ENCODE measurements at regions not wholly inside any gene's neighbourhood (a gene's known extent, or its start where the extent isn't known, plus 50 kb on each side); places are given as distances from the start of the nearest gene placed in this dataset.

DNA sequence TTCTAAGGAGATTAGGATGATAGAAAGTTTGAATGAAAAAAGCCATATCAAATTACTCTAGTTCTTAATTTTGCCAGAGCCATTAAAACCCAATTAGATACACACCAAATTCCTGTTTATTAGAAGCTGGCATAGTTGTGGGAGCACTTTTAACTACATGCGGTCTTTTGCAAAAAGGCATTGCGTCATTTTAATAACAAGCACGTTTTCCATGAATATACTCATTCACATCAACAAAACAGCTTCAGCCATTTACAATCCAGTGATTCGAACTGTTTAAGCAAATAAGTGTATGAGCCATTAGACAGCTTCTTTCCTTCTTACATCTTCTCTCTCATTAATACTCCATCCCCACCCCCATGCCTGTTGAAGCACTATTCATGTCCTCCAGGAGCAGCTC lies 109.5 kb upstream of the EOLA2 start:
- in situ Hi-C loops (cut with HindIII; ENCODE audit: low pct_unique_long_range_greater_than_20kb, low sequenced_read_pairs), result no loop called here
- no peak for DNase-seq (ENCODE audit: low read depth)

DNA sequence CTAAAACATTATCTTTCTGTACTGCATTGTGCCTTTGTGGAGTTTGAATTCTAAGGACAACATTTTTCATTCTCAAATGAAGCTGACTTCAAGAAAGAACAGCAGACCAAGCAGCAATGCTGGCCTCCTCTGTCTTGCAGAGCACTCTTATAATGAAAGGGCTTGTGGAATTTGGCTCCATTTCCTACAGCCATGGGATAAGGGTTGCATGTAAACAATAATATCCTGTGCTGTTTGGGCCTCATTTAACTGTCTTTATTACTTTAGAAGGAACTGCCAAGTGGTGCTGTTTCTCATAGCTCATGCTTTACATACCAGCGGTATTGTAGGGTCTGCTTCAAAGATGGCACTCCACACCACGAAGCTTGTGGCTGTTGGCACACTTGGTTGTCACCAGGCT lies 111.4 kb upstream of the EOLA2 start:
- in situ Hi-C loops (cut with HindIII; ENCODE audit: low pct_unique_long_range_greater_than_20kb, low sequenced_read_pairs), result no loop called here
- DNase-seq (ENCODE audit: low read depth), result no peak

DNA sequence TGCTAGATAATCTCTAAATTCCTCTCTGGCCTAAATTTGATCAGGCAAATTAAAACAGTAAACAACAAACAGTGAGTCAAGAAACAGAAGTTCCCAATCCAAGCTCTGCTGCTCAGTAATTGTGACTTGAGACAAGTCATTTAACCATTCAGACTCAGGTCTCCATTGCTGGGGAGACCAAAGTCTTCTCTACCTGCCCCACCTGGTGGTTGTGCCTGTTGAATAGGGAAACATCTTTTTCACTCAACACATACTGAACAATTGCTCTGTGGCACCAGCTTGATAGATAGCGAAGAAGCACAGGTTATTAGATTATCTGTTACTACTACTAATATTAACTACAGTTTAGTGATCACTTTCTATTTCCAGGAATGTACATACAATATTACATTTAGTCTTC lies 112.1 kb upstream of the EOLA2 start:
- no peak for DNase-seq (ENCODE audit: low read depth)
- in situ Hi-C loops (cut with HindIII; ENCODE audit: low pct_unique_long_range_greater_than_20kb, low sequenced_read_pairs), result no loop called here

DNA sequence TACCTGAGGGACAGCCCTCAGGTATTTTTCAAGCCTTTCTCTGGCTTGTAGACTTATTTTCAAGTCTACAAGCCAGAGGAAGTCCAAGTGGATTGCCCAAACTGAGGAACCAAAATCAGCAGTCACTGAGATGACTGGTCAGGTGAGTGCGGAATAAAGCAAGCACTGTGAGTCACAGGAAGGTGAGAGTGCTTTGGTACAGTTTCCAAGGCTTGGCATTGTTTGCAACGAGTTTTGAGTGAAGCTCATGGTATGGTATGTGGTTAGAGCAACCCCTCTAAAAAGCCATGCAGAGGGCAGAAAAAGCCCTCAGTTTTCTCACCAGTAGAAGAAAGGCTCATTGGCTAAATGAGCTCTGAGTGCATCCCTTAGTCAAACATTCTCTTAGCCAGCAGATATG lies 112.8 kb upstream of the EOLA2 start:
- in situ Hi-C loops (cut with HindIII; ENCODE audit: low pct_unique_long_range_greater_than_20kb, low sequenced_read_pairs), result no loop called here

DNA sequence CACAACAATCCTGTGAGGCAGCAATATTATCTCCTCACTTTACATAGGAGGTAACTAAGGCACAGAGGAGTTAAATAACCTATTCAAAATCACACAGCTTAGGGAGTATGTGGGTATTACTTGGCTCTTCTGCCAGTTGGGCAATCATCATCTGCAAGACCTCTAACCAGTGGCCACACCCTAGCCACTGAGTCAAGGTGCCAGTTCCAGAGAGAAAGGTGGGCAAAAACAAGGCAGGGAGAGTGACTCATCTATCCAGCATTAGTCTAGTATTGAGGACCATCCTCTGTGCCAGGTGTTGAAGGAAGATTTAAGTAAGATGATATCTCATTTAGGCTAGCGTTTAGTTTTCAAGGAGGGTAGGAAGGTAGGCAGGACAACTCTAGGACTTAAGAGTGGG lies 113.9 kb upstream of the EOLA2 start:
- in situ Hi-C loops (cut with HindIII; ENCODE audit: low pct_unique_long_range_greater_than_20kb, low sequenced_read_pairs), result no loop called here
- DNase-seq (ENCODE audit: low read depth), result no peak

More for the DNA sequence above, 112.8 kb upstream of the EOLA2 start:
- no peak for DNase-seq (ENCODE audit: low read depth)

DNA sequence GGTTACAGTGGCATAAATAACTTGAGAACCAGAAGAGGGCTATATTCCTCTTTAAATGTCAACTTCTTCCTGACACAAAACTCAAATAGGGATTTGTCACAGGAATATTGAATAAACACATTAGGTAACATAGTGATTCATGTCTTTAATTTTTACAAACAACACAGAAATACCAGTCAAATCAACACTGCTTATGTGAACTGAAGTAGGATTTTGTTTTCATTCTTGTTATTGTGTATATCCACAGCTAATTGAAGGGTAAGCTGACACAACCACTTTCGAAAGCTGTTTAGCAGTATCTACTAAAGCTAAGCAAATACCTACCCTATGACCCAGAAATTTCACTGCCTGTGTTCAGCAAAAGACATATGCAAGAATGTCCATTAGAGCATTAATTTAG lies 120.4 kb upstream of the EOLA2 start:
- DNase-seq (ENCODE audit: low read depth), result no peak
- in situ Hi-C loops (cut with HindIII; ENCODE audit: low pct_unique_long_range_greater_than_20kb, low sequenced_read_pairs), result no loop called here

DNA sequence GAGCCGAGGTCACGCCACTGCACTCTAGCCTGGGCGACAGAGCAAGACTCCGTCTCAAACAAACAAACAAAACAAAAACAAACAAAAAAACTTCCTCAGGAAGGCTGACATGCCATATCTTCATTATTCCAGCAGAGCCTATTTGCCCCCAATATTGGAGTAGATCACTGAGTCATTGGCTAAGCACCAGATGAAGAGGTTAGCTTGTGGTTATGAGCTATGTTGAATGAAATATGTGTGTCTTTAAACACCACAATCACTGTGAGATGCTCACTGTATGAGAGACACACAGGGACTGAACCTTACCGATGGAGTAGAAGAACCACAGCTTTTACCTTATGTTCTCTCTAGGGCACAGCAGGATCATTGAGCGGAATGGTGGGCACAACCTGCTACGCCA lies 122.1 kb upstream of the EOLA2 start:
- DNase-seq (ENCODE audit: low read depth), result no peak
- in situ Hi-C loops (cut with HindIII; ENCODE audit: low pct_unique_long_range_greater_than_20kb, low sequenced_read_pairs), result no loop called here

DNA sequence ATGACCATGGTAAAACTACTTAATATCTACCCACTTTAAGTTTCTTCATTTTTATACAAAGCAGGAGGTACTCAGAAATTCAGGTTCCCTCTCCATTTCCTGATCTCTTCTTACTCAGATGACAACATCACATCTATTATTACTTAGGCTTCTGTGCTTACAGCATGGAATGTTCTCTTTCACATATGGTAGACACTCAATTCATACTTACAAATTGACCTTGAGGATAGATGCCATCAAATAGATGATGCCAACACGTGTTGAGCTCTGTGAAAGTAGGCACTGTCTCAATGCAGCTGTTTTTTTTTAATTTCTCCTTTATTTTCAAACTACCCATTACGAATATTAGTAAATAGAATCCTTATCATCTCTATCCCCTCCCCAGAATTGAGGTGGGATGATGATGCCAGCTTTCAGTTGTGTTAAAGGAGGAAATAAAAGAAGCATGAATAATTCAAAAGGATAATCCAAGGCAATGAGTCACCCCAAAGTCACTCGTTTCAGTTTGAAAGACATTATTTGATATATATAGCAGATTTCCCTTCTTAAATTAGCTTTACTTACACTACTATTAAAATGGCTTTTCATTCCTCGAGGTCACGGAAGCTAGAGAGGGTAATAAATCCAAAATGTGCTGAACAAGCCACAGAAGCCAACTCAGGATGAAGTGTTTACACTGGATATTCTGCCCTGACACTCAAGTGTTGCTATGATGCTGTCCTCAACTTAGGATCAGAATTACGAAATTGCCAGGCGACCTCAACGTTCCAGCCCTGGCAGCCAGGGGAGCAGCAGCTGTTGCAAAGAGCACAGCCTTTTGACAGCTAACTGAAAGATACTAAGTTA lies 124.2 kb upstream of the EOLA2 start:
- DNase-seq (ENCODE audit: low read depth), result peak; percentile 39
- in situ Hi-C loops (cut with HindIII; ENCODE audit: low pct_unique_long_range_greater_than_20kb, low sequenced_read_pairs), result no loop called here

DNA sequence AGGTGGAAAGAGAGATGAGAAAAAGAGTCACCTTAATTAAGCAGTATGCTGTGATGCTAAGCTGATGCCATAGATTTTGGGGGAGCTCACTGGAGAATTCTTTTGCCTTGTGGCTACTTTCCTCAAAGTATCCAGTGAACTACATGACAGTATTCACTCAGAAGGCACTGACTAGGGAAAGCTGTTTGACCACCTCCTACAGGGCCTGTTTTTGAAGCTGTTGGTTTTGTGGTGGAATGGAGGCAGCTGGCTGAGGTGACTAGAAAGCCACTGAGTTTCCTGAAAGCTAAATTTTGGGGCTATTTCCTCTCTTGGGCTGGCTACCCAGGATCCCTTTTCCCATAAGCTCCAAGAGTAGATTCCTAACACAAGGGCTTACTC lies 124.8 kb upstream of the EOLA2 start:
- in situ Hi-C loops (cut with HindIII; ENCODE audit: low pct_unique_long_range_greater_than_20kb, low sequenced_read_pairs), result no loop called here
- DNase-seq (ENCODE audit: low read depth), result no peak

DNA sequence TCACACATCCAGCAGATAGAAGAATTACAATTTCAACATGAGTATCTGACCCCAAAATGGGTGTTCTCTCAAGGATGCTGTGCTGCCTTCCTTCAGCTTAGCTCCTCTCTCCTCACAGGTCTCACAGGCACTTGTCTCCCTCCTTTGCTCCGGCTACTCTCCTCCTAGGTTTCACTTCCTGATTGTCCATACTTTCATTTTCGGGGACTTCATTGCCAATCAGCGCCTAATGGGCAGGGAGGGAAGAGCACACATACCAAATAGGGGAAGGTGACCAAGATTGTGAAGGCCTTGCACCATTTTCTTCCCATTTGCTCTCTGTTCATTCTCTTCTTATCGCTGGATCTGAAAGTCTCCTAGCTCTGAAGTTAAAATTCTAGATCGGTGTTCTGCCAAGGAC lies 125.4 kb upstream of the EOLA2 start:
- in situ Hi-C loops (cut with HindIII; ENCODE audit: low pct_unique_long_range_greater_than_20kb, low sequenced_read_pairs), result no loop called here
- DNase-seq (ENCODE audit: low read depth), result no peak

DNA sequence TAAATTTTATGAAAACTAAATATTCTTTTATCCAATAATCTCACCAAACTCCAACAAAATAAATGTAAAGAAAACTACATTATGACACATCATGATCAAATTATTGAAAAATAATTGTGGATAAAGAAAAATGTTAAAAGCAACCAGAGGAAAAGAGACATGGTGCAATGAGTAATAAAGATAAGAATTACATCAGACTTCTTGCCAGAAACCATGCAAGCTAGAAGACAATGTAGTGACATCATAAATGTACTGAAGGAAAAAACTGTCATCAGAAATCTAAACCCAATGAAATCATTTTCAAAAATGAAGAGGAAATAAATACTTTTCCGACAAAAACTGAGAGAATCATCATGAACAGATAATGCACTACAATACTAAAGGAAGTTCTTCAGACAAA lies 135.9 kb upstream of the EOLA2 start:
- DNase-seq (ENCODE audit: low read depth), result no peak
- in situ Hi-C loops (cut with HindIII; ENCODE audit: low pct_unique_long_range_greater_than_20kb, low sequenced_read_pairs), result no loop called here

DNA sequence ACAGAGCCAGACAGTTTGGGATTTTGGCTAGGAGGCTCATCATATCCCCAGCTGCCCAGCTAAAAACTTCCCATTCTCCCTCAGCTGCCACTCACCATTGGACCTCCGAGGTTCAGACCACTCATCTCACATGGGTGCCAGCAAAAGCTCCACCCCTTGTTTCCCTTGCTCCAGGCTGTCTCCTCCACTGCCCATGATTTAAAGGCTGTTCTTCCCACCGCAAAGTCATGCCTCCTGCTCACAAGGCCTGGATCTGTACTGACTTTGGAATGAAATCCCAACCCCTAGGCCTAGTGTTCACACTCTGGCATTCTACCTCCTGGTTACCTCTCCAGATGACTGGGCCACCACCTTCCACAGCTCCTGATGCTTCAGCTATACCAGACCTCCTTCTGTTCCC lies 142.2 kb upstream of the EOLA2 start:
- DNase-seq (ENCODE audit: low read depth), result no peak
- in situ Hi-C loops (cut with HindIII; ENCODE audit: low pct_unique_long_range_greater_than_20kb, low sequenced_read_pairs), result no loop called here

DNA sequence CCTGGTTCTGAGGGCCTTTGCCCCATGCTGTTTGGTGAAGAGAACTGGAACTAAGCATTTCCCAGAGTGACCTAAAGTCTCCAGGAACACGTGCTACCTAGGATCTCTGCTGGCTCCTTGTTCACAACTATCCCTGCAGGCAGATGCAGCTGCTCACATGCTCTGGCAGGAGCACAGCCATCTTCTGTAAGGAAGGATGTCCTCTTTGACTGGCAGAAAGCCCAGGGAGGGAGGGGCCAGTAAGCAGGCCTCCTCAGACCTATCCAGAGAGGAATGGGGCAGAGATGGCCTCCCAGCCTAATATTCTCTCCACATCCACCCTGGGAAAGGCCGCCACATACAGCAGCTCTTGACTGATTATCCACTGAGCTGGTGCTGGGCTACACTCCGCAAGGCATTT lies 142.8 kb upstream of the EOLA2 start:
- in situ Hi-C loops (cut with HindIII; ENCODE audit: low pct_unique_long_range_greater_than_20kb, low sequenced_read_pairs), result no loop called here
- DNase-seq (ENCODE audit: low read depth), result no peak

DNA sequence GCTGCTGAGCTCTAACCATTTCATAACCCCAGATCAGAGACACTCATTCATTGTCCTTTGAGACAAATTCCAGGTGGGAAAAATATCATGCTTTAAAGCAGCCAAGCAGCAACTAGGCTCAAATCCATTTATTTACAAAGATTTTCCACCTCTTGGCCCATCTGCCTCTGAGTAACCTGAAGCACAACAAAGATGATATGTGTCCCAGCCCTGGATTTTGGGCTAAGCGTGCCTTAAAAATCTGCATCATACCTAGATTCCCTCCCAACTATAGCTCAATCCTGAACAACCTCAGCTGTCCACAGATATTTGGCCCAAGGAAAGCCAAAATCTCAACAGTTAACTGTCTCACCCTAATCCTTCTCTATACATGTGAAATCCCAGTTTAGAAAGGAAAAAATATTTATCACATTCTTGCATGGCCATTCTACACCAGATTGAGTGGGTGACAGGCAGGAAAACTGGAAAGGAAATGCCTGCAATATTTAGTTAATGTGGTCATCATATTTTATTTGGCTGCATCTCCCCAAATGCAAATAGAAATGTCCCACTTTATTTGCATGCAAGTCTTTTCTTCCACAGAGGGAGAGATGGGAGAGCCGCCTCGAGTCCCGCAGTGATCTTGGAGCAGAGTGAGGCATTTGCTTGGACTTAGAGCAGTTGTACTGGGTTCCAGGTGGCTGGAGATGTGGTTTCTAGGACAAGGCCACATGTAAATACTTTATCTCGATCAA lies 146.4 kb upstream of the EOLA2 start:
- peak; percentile 29 for DNase-seq (ENCODE audit: low read depth)
- in situ Hi-C loops (cut with HindIII; ENCODE audit: low pct_unique_long_range_greater_than_20kb, low sequenced_read_pairs), result no loop called here

DNA sequence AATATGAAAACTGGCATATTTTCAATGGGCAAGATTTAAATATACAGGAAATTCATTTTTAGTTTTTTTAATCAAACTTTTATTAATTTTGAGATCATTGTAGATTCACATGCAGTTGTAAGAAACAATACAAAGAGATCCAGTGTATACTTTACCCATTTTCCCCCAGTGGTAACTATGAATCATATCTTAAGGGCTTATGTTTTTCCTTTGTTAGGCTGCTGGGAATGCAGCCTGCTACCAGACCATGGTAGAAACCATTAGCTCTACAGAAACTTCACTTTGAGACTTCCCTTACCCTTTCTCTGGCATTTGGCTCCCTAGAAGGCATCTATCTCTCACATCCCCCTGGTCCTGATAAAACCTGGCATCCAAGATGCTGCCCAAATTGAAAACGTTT lies 147.6 kb upstream of the EOLA2 start:
- in situ Hi-C loops (cut with HindIII; ENCODE audit: low pct_unique_long_range_greater_than_20kb, low sequenced_read_pairs), result no loop called here
- no peak for DNase-seq (ENCODE audit: low read depth)

DNA sequence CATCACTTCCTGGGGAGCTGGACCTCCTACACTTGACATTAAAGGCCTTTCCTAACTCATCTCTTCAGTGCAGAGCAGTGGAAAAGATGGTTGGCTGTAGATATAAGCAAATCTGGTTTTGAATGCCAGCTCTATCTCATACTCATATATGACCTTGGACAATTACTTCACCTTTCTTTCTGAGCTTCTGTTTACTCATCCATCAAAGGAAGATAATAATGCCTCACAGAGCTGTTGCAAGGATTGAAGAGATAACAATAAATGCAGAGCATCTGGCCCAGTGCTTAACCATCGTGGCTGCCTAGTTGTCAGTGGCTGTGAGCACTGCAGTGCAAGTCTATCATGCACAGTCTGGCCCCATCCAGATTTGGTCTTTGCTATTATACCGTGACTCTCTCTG lies 148.1 kb upstream of the EOLA2 start:
- no peak for DNase-seq (ENCODE audit: low read depth)
- in situ Hi-C loops (cut with HindIII; ENCODE audit: low pct_unique_long_range_greater_than_20kb, low sequenced_read_pairs), result no loop called here

DNA sequence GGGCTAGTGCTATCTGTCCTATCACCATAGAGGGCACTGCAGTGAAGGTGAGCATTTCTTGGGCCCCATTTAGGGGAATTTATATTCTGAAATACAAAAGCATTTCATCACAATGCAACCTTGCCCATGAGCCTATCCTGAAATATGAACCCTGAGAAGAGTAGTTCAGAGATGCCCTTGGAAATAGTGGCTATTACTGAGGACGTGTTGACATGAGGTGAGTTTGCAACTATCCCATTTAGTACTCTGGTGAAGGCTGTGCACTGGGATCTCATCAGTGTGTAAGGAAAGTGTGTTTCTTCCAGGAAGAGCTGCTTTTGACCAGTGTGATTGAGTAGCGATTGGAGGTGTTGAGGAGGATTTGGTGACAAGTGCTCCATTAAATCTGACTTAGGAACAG lies 149.3 kb upstream of the EOLA2 start:
- no peak for DNase-seq (ENCODE audit: low read depth)
- in situ Hi-C loops (cut with HindIII; ENCODE audit: low pct_unique_long_range_greater_than_20kb, low sequenced_read_pairs), result no loop called here

DNA sequence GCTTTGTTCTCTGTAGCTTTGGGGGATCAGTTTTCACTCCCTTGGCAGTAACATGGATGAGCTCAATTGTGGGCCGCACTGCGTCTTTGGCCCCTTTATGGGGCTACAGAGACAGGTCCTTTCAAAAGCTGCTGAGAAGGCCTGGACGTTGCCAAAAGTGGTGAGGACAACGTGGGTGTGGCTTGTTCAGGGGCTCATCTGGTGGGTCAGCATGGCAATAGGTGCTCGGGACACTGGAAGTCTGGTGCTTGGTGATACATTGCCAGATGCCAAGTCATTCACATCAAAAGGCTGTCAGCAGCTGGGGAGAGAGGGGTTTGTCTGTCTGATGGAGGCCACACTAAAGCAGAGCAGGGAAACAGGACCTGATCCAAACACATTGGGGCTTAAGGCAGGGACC lies 149.8 kb upstream of the EOLA2 start:
- no peak for DNase-seq (ENCODE audit: low read depth)
- in situ Hi-C loops (cut with HindIII; ENCODE audit: low pct_unique_long_range_greater_than_20kb, low sequenced_read_pairs), result no loop called here

DNA sequence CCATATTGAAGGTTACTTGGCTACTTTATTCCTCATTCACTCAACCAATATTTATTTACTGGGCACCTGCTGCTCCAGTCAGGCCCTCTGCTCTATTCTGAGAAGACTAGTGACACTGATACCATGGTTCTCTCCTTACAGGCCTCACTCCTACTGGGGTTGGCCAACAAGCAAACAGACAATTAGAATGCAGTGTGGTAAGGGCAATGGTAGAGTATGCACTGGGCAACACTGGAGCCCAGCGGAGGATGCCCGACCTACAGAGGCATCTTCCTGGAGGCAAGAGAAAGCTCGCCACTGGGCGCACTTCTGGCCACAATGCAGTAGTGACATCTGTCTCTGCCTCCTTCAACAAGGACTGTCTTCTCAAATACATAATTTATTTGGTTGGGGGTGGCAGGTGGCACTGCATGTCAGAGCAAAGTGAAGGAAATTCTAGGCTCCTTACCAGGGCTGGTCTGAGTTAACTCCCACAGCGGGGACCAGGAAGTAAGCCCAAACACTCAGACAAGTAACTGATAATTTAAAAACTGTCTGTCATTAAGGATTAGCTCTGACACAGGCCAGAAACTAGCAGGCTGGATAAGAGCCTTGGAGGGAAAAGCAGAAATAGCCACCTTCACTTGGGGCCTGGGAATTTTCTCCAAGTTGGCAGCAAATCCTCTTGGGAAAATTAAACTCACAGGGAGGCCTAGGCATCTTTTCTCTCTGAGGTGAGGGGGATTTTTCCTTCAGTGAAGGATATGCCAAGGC lies 150.7 kb upstream of the EOLA2 start:
- DNase-seq (ENCODE audit: low read depth), result no peak
- in situ Hi-C loops (cut with HindIII; ENCODE audit: low pct_unique_long_range_greater_than_20kb, low sequenced_read_pairs), result no loop called here
